HEK293 (cell line): ENCODE measurements at regions not wholly inside any gene's neighbourhood (a gene's known extent, or its start where the extent isn't known, plus 50 kb on each side); places are given as distances from the start of the nearest gene placed in this dataset.

ENCODE experiments used
- CTCF ChIA-PET: fragments of 350-600 bp; formaldehyde crosslinking; extraction: SDS; loops from one replicate; lab custom pipeline; 2021; ENCODE audit warnings: antibody characterized with exemption; lab: Yijun Ruan, JAX
- POLR2A ChIA-PET: fragments of 300-600 bp; formaldehyde crosslinking; extraction: SDS; loops from one replicate; lab custom pipeline; 2020; ENCODE audit warnings: antibody characterized with exemption, inconsistent platforms; lab: Yijun Ruan, JAX
- H3K27ac ChIP-seq: fragments of 200-500 bp; sonication (Bioruptor generic); 2 replicates; pipeline ENCODE4 v1.5.1; 2014; ENCODE audit warnings: low read depth, low read length, control low read depth, inconsistent platforms; ENCODE audit errors: extremely low read depth
- H3K36me3 ChIP-seq, 2 experiments: fragments of 200-500 bp in 1 of 2; sonication (Bioruptor generic) in 1 of 2; 1 replicate in 1 of 2; 2 replicates in 1 of 2; pipeline ENCODE4 v1.5.1; 2014 to 2017; ENCODE audit warnings: inconsistent platforms in 2 of 2, low read length in 2 of 2; ENCODE audit not compliant: control insufficient read depth in 2 of 2, insufficient read depth in 1 of 2
- H3K4me1 ChIP-seq: fragments of 200-500 bp; sonication (Bioruptor generic); 2 replicates; pipeline ENCODE4 v1.5.1; 2014; ENCODE audit warnings: mild to moderate bottlenecking, low read length, inconsistent platforms; ENCODE audit not compliant: control insufficient read depth, insufficient read depth
- H3K4me3 ChIP-seq: 2 replicates; pipeline ENCODE4 v1.5.1; 2011; ENCODE audit warnings: low read depth, mild to moderate bottlenecking, control low read depth, low read length, moderate library complexity
- H3K9me3 ChIP-seq: fragments of 200-500 bp; sonication (Bioruptor generic); 2 replicates; pipeline ENCODE4 v1.5.1; 2014; ENCODE audit warnings: low read depth, low read length, inconsistent platforms; ENCODE audit not compliant: control insufficient read depth, insufficient read depth
- KLF16 ChIP-seq: fragments of 450-650 bp; formaldehyde crosslinking; IDR thresholded peaks from 2 replicates; pipeline ENCODE4 v1.5.1; 2017; ENCODE audit warnings: missing biosample characterization, missing genetic modification characterization
- KLF9 ChIP-seq: fragments of 450-650 bp; formaldehyde crosslinking; IDR thresholded peaks from 2 replicates; pipeline ENCODE4 v1.5.1; 2016; ENCODE audit warnings: missing biosample characterization, missing genetic modification characterization, low read depth
- ZBTB17 ChIP-seq: fragments of 450-650 bp; formaldehyde crosslinking; IDR thresholded peaks from 2 replicates; pipeline ENCODE4 v1.5.1; 2016; ENCODE audit warnings: missing biosample characterization, missing genetic modification characterization
- ZBTB8A ChIP-seq: fragments of 450-650 bp; formaldehyde crosslinking; IDR thresholded peaks from 2 replicates; pipeline ENCODE4 v1.5.1; 2016; ENCODE audit warnings: missing biosample characterization, missing genetic modification characterization
- ZFP41 ChIP-seq: fragments of 450-650 bp; formaldehyde crosslinking; IDR thresholded peaks from 2 replicates; pipeline ENCODE4 v1.5.1; 2016; ENCODE audit warnings: missing biosample characterization, missing genetic modification characterization, borderline replicate concordance
- ZNF274 ChIP-seq, 2 experiments: fragments of 200-500 bp in 1 of 2; fragments of 450-650 bp in 1 of 2; sonication (Bioruptor generic) in 1 of 2; formaldehyde crosslinking in 1 of 2; IDR thresholded peaks; 2 replicates each; pipeline versions ENCODE4 v1.5.1 to v1.6.1; 2014 to 2016; ENCODE audit warnings: borderline replicate concordance in 1 of 2, inconsistent platforms in 1 of 2, low read length in 1 of 2, missing biosample characterization in 1 of 2, missing genetic modification characterization in 1 of 2
- ZNF335 ChIP-seq: fragments of 450-650 bp; formaldehyde crosslinking; conservative IDR thresholded peaks from 2 replicates; pipeline ENCODE4 v1.5.1; 2016; ENCODE audit warnings: missing biosample characterization, missing genetic modification characterization
- ZNF585B ChIP-seq: fragments of 450-650 bp; formaldehyde crosslinking; IDR thresholded peaks from 2 replicates; pipeline ENCODE4 v1.5.1; 2016; ENCODE audit warnings: missing biosample characterization, missing genetic modification characterization
- ZNF621 ChIP-seq: fragments of 450-650 bp; formaldehyde crosslinking; IDR thresholded peaks from 2 replicates; pipeline ENCODE4 v1.5.1; 2017; ENCODE audit warnings: missing biosample characterization, missing genetic modification characterization
- ZNF626 ChIP-seq: fragments of 450-650 bp; sonication (Bioruptor Pico); formaldehyde crosslinking; IDR thresholded peaks from 2 replicates; pipeline ENCODE4 v1.5.1; 2018; ENCODE audit warnings: missing biosample characterization, missing genetic modification characterization, inconsistent platforms
- ZNF660 ChIP-seq: fragments of 450-650 bp; IDR thresholded peaks from 2 replicates; pipeline ENCODE4 v1.5.1; 2018; ENCODE audit warnings: missing biosample characterization, mild to moderate bottlenecking, missing genetic modification characterization
- ZSCAN30 ChIP-seq: fragments of 450-650 bp; IDR thresholded peaks from 2 replicates; pipeline ENCODE4 v1.5.1; 2018; ENCODE audit warnings: missing biosample characterization, mild to moderate bottlenecking, missing genetic modification characterization, moderate library complexity
- TF ChIP-seq, protein P1 (sequence below): fragments of 450-650 bp; formaldehyde crosslinking; IDR thresholded peaks from 2 replicates; pipeline ENCODE4 v1.5.1; 2016; ENCODE audit warnings: missing biosample characterization, missing genetic modification characterization
- TF ChIP-seq, protein P2 (sequence below): fragments of 450-650 bp; formaldehyde crosslinking; IDR thresholded peaks from 2 replicates; pipeline ENCODE4 v1.5.1; 2016; ENCODE audit warnings: missing biosample characterization, missing genetic modification characterization
- TF ChIP-seq, protein P3 (sequence below): fragments of 450-650 bp; formaldehyde crosslinking; IDR thresholded peaks from 2 replicates; pipeline ENCODE4 v1.5.1; 2017; ENCODE audit warnings: missing biosample characterization, missing genetic modification characterization
- TF ChIP-seq, protein P4 (sequence below): fragments of 450-650 bp; formaldehyde crosslinking; IDR thresholded peaks from 2 replicates; pipeline ENCODE4; 2016; ENCODE audit warnings: missing biosample characterization, missing genetic modification characterization
- TF ChIP-seq, protein P5 (sequence below): fragments of 450-650 bp; formaldehyde crosslinking; IDR thresholded peaks from 2 replicates; pipeline ENCODE4 v1.5.1; 2017; ENCODE audit warnings: missing biosample characterization, missing genetic modification characterization
- TF ChIP-seq, protein P6 (sequence below): fragments of 450-650 bp; formaldehyde crosslinking; IDR thresholded peaks from 2 replicates; pipeline ENCODE4 v1.5.1; 2017; ENCODE audit warnings: missing biosample characterization, missing genetic modification characterization
- TF ChIP-seq, protein P7 (sequence below): fragments of 450-650 bp; formaldehyde crosslinking; IDR thresholded peaks from 2 replicates; pipeline ENCODE4 v1.5.1; 2016; ENCODE audit warnings: missing biosample characterization, missing genetic modification characterization, low read depth

DNA sequence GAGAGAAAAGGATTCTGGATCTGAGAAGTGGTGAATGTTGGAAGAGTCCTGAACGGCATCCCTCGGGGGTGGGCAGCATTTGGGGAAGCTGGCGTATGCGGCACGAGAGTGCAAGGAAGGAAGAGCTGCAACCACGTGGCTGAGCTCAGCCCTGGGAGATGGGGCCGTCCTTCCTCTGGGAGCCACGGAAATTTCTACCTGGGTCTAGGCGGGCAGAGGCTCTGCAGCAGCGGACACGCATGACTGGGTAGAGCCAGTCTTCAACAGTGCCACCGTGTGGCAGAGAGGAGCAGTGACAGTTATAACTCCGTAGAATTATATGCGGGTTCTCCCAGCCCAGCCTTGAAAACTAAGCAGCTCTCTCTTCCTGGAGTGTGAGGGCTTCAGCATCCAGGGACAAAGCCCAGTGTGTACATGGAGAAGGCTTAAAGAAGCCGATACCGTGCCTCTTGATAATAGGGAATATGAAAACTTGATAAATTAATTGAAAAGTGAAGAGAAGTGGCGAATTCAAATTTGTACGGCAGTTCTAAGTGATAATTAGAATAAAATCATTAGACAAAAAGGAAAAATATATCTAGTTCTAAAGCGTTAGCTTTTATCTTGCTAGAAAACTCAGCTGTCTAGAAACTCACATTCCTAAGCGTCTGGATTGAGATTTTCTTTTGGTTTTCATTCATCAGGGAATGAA is 82.9 kb upstream of the STXBP6 start (continued):
- TF ChIP-seq, protein P1, sequence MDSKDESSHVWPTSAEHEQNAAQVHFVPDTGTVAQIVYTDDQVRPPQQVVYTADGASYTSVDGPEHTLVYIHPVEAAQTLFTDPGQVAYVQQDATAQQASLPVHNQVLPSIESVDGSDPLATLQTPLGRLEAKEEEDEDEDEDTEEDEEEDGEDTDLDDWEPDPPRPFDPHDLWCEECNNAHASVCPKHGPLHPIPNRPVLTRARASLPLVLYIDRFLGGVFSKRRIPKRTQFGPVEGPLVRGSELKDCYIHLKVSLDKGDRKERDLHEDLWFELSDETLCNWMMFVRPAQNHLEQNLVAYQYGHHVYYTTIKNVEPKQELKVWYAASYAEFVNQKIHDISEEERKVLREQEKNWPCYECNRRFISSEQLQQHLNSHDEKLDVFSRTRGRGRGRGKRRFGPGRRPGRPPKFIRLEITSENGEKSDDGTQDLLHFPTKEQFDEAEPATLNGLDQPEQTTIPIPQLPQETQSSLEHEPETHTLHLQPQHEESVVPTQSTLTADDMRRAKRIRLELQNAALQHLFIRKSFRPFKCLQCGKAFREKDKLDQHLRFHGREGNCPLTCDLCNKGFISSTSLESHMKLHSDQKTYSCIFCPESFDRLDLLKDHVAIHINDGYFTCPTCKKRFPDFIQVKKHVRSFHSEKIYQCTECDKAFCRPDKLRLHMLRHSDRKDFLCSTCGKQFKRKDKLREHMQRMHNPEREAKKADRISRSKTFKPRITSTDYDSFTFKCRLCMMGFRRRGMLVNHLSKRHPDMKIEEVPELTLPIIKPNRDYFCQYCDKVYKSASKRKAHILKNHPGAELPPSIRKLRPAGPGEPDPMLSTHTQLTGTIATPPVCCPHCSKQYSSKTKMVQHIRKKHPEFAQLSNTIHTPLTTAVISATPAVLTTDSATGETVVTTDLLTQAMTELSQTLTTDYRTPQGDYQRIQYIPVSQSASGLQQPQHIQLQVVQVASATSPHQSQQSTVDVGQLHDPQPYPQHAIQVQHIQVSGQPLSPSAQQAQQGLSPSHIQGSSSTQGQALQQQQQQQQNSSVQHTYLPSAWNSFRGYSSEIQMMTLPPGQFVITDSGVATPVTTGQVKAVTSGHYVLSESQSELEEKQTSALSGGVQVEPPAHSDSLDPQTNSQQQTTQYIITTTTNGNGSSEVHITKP (tag by site-specific recombination): peak; percentile 65
- TF ChIP-seq, protein P2, sequence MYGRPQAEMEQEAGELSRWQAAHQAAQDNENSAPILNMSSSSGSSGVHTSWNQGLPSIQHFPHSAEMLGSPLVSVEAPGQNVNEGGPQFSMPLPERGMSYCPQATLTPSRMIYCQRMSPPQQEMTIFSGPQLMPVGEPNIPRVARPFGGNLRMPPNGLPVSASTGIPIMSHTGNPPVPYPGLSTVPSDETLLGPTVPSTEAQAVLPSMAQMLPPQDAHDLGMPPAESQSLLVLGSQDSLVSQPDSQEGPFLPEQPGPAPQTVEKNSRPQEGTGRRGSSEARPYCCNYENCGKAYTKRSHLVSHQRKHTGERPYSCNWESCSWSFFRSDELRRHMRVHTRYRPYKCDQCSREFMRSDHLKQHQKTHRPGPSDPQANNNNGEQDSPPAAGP (tag by site-specific recombination): 0 out of 2 replicates have a peak, but pooled peaks have one; percentile 39
- TF ChIP-seq ZBTB8A (tag by site-specific recombination) (no peak), ZNF626 (tag by site-specific recombination) (no peak), ZNF660 (tag by site-specific recombination) (no peak), ZNF621 (no peak), ZNF274 (IDR thresholded peaks at IDR 0.05; ENCODE audit: low read length) (no peak), ZNF274 (tag by site-specific recombination; IDR thresholded peaks at IDR 0.05; ENCODE audit: borderline replicate concordance) (no peak), ZNF335 (tag by site-specific recombination) (no peak), ZSCAN30 (tag by site-specific recombination) (no peak), ZFP41 (tag by site-specific recombination) (no peak), ZBTB17 (peak; percentile 77)
- TF ChIP-seq, protein P3, sequence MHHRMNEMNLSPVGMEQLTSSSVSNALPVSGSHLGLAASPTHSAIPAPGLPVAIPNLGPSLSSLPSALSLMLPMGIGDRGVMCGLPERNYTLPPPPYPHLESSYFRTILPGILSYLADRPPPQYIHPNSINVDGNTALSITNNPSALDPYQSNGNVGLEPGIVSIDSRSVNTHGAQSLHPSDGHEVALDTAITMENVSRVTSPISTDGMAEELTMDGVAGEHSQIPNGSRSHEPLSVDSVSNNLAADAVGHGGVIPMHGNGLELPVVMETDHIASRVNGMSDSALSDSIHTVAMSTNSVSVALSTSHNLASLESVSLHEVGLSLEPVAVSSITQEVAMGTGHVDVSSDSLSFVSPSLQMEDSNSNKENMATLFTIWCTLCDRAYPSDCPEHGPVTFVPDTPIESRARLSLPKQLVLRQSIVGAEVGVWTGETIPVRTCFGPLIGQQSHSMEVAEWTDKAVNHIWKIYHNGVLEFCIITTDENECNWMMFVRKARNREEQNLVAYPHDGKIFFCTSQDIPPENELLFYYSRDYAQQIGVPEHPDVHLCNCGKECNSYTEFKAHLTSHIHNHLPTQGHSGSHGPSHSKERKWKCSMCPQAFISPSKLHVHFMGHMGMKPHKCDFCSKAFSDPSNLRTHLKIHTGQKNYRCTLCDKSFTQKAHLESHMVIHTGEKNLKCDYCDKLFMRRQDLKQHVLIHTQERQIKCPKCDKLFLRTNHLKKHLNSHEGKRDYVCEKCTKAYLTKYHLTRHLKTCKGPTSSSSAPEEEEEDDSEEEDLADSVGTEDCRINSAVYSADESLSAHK (tag by site-specific recombination): no peak
- TF ChIP-seq, protein P4, sequence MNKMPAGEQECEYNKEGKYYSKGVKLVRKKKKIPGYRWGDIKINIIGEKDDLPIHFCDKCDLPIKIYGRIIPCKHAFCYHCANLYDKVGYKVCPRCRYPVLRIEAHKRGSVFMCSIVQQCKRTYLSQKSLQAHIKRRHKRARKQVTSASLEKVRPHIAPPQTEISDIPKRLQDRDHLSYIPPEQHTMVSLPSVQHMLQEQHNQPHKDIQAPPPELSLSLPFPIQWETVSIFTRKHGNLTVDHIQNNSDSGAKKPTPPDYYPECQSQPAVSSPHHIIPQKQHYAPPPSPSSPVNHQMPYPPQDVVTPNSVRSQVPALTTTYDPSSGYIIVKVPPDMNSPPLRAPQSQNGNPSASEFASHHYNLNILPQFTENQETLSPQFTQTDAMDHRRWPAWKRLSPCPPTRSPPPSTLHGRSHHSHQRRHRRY (tag by site-specific recombination): no peak

DNA sequence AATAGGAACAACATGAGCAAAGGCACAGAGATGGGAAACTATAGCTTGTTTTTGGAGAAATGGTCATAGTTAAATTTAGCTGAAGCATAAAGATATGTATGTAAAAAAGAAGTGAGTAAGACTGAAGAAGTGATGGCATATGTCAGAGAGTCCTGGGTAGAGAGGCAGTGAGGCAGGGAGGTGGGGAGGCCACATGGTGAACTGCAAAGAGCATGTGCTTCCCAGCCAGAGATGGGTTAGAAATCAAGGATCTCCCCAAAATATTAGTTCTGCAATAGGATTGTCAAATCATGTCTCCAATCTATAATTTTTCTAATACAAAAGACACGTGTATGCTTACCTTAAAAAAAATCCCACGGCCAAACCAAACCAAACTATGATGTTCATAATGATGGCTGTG is 82.1 kb upstream of the STXBP6 start:
- no peaks in the 10 kb centered on the region for H3K36me3 ChIP-seq
- no peak overlapping the region for H3K27ac ChIP-seq
- ChIA-PET CTCF (interaction anchor here (0.6 to 5.9 kb wide), 49 partner anchors 9 to 433 kb away, joined by 3 to 75 read pairs (median 4); partner anchors contain the start of gene STXBP6), POLR2A (no interaction called here)
- no peaks in the 10 kb centered on the region for H3K9me3 ChIP-seq
- no peak overlapping the region for H3K4me3 ChIP-seq
- H3K4me1 ChIP-seq: no peaks in the 10 kb centered on the region
- TF ChIP-seq, protein P5, sequence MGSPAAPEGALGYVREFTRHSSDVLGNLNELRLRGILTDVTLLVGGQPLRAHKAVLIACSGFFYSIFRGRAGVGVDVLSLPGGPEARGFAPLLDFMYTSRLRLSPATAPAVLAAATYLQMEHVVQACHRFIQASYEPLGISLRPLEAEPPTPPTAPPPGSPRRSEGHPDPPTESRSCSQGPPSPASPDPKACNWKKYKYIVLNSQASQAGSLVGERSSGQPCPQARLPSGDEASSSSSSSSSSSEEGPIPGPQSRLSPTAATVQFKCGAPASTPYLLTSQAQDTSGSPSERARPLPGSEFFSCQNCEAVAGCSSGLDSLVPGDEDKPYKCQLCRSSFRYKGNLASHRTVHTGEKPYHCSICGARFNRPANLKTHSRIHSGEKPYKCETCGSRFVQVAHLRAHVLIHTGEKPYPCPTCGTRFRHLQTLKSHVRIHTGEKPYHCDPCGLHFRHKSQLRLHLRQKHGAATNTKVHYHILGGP (tag by site-specific recombination): no peak
- TF ChIP-seq, protein P6, sequence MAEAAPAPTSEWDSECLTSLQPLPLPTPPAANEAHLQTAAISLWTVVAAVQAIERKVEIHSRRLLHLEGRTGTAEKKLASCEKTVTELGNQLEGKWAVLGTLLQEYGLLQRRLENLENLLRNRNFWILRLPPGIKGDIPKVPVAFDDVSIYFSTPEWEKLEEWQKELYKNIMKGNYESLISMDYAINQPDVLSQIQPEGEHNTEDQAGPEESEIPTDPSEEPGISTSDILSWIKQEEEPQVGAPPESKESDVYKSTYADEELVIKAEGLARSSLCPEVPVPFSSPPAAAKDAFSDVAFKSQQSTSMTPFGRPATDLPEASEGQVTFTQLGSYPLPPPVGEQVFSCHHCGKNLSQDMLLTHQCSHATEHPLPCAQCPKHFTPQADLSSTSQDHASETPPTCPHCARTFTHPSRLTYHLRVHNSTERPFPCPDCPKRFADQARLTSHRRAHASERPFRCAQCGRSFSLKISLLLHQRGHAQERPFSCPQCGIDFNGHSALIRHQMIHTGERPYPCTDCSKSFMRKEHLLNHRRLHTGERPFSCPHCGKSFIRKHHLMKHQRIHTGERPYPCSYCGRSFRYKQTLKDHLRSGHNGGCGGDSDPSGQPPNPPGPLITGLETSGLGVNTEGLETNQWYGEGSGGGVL (tag by site-specific recombination): no peak
- no peak for TF ChIP-seq KLF9
- TF ChIP-seq, protein P7, sequence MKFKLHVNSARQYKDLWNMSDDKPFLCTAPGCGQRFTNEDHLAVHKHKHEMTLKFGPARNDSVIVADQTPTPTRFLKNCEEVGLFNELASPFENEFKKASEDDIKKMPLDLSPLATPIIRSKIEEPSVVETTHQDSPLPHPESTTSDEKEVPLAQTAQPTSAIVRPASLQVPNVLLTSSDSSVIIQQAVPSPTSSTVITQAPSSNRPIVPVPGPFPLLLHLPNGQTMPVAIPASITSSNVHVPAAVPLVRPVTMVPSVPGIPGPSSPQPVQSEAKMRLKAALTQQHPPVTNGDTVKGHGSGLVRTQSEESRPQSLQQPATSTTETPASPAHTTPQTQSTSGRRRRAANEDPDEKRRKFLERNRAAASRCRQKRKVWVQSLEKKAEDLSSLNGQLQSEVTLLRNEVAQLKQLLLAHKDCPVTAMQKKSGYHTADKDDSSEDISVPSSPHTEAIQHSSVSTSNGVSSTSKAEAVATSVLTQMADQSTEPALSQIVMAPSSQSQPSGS: no peak
- TF ChIP-seq ZNF335 (tag by site-specific recombination): no peak
- TF ChIP-seq ZNF585B (tag by site-specific recombination): no peak
- TF ChIP-seq KLF16 (tag by site-specific recombination): no peak
